Suppressor macrophage treated with lipopolysaccharide for 4 hours (primary cell): ENCODE measurements at regions not wholly inside any gene's neighbourhood (a gene's known extent, or its start where the extent isn't known, plus 50 kb on each side); places are given as distances from the start of the nearest gene placed in this dataset.

Experiments
- DNase-seq: peaks from one replicate; pipeline ENCODE4 v3.0.0-alpha.2; 2020

GRCh38 chr11:119979701-119980100 is 158.2 kb downstream of the TRIM29 start:
- DNase-seq = no peak

DNA sequence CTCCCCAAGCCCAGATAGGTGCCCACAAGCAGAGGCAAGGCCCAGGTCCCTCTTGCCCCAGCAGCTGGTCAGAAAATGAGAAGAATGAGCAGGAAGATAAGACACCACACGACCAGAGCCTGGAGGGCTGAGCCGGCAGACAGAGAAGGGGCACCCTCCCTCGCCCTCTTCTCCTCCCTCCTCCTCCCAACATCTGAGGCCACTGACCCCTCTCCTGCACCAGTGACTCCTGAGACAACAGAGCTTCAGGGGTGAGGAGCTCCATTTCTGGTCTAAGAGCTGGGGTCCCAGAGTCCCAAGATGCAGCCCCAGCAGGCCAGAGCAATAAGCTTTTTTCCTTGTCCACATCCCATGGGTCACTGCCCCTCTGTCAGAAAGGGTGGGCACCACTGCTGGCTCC is 159.2 kb downstream of the TRIM29 start:
- DNase-seq = no peak

- no peak for DNase-seq
These were observed 160.0 kb downstream of the TRIM29 start for GRCh38 chr11:119977881-119978280.

GRCh38 chr11:119977561-119977860 is 160.4 kb downstream of the TRIM29 start:
- DNase-seq = no peak

GRCh38 chr11:119976805-119977560 is 160.9 kb downstream of the TRIM29 start:
- DNase-seq = no peak

DNA sequence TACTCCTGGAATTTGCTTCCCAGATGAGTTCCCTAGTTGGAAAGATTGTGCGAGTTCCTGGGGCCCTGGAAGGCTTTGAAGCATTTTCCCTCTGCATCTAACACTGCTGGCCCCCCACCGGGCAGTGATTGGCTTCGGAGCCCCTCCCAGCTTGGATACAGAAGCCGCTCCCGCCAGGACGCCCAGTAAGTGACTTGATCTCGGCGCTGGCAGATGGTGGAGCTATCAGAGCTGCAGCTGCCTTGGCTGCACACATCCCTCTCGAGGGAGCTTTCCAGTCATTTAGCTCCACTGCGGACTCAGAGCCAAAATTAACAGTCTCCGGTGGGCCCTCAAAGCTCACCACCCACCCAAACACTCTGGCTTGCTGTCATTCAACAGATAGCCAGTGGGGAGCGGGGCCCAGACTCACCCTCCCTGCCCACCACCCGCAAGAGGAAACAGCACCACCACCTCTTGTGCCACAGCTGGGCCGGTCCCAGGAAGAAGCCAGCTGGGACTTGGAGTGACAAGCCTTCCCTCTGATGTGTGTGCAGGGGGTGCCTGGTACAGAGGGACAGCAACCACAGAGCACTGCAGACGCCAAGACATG is 162.3 kb downstream of the TRIM29 start:
- no peak for DNase-seq

DNA sequence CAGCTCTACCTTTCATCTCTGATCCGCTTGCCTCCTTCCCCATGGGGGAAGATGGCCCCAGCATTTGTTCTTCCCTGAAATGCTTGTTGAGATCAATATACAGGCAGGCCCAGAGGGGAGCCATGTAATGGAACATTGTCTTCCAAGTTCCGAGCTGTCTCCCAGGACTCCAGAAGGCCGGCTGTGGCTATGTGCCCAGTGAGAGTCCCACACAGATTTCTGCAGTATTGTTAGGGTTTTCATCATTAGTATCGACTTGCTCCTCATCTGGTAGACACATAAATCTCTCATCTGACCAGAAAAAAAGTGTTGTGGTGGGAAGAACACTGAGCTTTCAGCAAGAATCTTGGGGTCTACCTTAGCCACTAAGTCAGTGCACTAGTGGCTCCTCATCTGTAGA is 163.4 kb downstream of the TRIM29 start:
- DNase-seq = no peak

GRCh38 chr11:119974051-119974450 is 163.9 kb downstream of the TRIM29 start:
- DNase-seq = no peak

DNA sequence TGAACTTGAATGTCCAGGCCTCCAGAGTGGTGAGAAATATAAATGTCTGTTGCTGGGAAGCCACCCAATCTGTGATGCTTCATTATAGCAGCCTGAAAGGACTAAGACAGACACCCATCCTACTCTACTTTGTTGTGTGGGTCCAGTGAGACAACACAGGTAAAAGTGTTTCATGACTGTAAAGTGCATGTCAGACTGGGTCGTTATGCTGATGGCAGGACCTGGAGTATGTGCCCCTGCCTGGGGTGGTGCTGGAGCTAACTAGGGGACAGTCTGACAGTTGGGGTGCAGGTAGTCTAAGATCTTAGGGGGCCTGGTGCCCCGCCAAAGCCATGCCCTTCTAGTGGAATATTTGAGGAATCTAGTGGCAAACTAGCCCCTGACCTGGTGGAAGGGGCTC is 165.6 kb downstream of the TRIM29 start:
- DNase-seq = no peak

GRCh38 chr11:119970555-119971304 is 167.2 kb downstream of the TRIM29 start:
- DNase-seq = no peak

- peak; percentile 9 for DNase-seq
These were observed 173.5 kb downstream of the TRIM29 start for GRCh38 chr11:119964136-119965025.

DNA sequence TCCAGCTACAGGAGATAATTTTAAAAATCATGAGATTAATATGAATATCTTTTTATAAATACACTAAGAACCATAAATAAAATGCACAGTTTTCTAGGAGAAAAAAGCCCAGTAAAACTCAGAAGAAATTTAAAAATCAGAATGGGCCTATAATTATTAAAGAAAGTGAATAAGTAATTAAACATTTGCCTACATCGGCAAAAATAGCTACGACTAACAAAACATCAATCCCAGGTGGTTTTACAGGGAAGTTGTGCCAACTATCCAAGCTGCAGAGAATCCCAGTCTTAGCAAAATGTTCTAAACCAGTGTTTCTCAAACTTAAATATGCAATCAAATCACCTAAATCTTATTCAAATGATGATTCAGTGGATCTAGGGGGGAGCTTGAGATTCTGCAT is 180.0 kb downstream of the TRIM29 start:
- DNase-seq = no peak

DNA sequence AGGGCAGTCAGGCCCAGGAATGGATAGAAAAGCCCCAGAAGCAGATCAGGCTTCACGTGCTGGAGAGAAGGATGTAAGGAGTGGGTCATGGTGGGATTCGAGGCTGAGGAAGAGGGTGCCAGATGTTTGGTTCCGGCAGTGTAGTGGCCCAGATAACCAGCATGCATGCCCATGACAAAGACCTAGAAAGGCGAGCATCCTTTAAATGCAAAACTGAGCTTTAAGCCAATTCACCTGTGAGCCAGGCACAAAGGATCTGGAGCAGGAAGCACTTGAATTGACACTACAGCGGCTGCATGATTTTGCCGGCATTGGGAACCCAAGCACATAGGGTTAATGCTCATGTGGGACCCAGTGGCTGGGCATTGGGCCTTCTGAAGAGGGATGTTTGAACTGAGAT is 185.5 kb downstream of the TRIM29 start:
- DNase-seq = no peak

DNA sequence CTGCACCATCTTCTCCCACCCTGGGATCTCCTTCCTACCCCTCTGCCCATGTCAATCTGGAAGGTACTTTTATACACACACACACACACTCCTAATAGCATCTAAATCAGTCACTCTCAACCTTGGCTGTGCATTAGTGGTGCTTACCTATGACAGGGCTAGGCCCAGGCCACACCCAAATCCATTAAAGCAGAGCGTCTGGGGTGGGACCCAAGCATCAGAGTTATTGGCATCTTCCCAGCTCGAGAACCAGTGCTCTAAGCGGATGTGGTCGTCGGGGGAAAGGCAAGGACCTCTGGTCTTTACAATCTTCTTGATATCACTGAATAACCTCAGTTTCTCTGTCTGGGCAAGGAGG is 194.6 kb downstream of the TRIM29 start:
- DNase-seq = no peak

DNA sequence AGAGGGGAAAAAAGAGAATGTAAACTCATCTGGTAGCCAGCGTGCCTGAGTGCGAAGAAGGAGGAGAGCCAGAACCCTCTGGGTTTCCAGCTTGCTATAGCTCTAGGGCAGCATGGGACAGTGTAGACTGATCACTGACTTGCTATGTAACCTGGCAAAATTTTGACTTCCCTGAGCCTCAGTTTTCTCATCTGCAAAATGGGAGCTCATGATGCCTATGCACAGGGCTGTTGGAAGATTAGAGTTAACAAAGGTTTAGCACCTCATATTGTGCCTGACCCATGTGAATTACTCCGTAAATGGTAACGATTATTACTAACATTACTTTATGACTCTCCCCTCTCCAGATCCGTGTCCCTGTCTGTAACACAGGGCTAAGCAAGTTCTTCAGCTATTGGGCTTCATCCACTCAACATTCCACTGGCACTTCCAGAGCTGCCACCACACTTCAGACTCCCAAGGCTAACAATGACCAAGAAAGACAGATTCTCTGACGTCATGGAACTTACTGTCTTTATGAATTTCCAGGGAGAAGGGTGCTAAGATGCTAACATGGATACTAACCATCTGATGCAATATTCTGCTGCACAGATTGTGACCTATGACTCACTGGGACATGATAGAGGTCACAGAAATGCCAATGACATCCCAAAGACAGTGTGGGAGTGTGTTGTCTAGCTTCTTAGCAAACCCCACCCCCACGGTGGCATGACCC is 195.2 kb downstream of the TRIM29 start:
- peak; percentile 44 for DNase-seq

- no peak for DNase-seq
These were observed 196.1 kb downstream of the TRIM29 start for GRCh38 chr11:119941636-119942411.

GRCh38 chr11:119941171-119941570 is 196.7 kb downstream of the TRIM29 start:
- DNase-seq = no peak

- no peak for DNase-seq
These were observed 197.4 kb downstream of the TRIM29 start for GRCh38 chr11:119940401-119940976.

DNA sequence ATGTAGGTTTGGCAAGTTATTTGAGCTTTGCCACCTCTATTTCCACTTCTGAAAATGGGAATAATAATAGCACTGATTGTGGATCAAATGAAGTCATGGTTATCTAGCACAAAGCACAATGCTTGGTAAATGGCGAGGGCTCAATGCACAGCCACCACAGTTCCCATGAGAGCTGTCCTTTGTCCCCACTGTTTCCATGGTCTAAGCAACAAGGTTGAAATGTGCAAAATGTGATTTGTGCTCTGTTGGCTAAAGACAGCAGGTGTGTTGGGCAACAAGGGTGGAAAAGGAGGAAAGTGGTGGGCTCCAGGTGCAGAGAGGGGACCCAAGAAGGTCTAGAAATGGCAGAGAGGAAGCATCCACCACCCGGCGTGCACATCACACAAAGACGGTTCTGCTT is 200.5 kb downstream of the TRIM29 start:
- DNase-seq = no peak

DNA sequence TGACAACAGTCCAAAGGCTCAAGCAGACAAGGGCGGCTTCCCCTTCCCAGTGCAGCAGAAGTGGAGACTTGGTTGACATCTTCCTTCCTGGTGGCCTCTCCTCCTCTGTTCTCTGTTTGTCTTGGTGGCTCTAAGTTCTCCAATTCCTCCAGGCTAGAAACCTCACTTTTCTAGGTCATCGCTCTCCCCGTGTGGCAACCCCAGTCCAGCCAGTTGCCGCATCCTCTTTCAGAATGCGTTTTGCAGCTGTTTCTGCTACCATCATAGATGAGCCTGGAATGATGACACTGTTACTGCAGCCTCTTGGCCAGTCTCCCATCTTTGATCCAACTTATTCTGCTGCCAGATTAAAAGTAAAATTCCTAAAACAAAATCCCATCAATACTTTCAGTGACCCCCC is 201.5 kb downstream of the TRIM29 start:
- DNase-seq = peak; percentile 39

- DNase-seq = no peak
These were observed 202.5 kb downstream of the TRIM29 start for GRCh38 chr11:119935349-119935925.
